ENCODE measurements at regions not wholly inside any gene's neighbourhood (a gene's known extent, or its start where the extent isn't known, plus 50 kb on each side); places are given as distances from the start of the nearest gene placed in this dataset.

DNA sequence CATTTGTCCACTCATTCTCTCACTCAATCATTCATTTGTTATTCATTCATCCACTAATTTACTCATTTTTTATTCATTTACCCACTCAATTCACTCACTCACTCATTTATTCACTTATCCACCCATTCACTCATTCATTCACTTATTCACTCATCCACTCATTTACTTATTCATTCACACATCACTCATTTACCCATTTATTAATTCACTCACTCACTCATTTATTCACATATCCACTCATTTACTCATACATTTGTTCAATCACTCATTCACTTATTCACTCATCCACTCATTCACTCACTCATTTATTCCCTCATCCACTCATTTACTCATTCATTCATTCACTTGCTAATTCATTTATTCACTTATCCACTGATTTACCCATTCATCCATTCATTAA lies 129.1 kb downstream of the TTLL2 start:
- no peak for DNase-seq (ENCODE audit: extremely low spot score)

DNA sequence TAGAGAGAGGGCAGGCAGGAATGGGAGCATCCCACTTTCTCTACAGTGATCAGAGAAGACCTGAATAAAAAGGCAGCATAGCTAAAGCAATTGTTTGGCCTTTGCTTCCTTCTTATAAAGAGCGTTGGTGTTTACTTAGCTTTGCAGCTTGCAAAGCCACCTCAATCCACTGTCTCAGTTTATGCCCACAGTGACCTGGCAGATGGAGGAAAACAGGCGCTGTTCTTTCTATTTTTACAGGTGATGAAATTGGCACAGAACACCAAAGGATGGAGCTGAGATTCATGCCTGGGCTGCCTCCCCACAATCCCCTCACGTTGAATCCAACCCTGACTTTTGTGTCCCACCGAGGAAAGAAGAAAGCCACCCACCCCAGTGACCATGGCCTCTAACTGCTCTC lies 130.5 kb downstream of the TTLL2 start:
- ChIA-PET CTCF (interaction anchor here (0.8 to 1.4 kb wide), 2 partner anchors 9 to 11 kb away, joined by 3 read pairs; no protein-coding TSS in a partner anchor), POLR2A (no interaction called here)
- TF ChIP-seq, protein P1, sequence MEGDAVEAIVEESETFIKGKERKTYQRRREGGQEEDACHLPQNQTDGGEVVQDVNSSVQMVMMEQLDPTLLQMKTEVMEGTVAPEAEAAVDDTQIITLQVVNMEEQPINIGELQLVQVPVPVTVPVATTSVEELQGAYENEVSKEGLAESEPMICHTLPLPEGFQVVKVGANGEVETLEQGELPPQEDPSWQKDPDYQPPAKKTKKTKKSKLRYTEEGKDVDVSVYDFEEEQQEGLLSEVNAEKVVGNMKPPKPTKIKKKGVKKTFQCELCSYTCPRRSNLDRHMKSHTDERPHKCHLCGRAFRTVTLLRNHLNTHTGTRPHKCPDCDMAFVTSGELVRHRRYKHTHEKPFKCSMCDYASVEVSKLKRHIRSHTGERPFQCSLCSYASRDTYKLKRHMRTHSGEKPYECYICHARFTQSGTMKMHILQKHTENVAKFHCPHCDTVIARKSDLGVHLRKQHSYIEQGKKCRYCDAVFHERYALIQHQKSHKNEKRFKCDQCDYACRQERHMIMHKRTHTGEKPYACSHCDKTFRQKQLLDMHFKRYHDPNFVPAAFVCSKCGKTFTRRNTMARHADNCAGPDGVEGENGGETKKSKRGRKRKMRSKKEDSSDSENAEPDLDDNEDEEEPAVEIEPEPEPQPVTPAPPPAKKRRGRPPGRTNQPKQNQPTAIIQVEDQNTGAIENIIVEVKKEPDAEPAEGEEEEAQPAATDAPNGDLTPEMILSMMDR (IDR thresholded peaks at IDR 0.05; ENCODE audit: control extremely low read depth, extremely low read depth, low read depth, missing control alignments): no peak
- DNase-seq (ENCODE audit: extremely low spot score): no peak

More for the DNA sequence above, 129.1 kb downstream of the TTLL2 start:
- TF ChIP-seq, protein P1 (IDR thresholded peaks at IDR 0.05; ENCODE audit: control extremely low read depth, extremely low read depth, low read depth, missing control alignments): no peak
- ChIA-PET CTCF (no interaction called here), POLR2A (no interaction called here)

DNA sequence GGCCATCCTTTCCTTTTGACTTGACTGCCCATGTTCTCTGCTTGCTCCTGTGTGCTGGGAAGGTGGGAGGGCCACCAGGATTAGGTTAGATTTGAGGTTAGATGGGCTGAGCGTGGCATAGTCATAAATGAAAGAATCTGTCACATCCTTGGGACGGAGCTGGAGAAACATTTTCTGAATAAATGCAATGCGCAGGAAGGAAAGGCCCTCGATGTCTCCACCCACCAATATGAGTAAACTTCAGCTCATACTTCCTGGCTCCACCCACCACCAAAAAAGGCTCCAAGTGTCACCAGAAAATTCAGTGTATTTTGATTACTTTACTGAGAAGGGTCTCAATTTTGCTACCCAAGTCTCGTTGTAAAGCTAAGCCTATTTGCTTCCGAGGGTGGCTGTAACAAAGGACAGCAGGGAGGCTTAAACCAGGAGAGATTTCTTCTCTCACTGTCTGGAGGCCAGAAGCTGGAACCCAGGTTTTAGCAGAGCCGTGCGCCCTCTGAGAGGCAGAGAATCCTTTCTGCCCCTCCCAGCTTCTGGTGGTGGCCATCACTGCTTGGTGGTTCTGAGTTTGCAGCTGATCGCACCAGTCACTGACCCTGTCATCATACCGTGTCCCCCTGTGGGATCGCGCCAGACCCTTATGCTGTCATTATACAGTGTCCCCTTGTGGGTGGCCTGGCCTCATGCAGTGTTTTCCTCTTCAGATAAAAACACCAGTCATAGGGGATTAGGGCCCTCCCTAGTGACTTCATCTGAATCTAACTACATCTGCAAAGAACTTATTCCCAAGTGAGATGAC lies 137.8 kb downstream of the TTLL2 start:
- ChIA-PET POLR2A (no interaction called here), CTCF (no interaction called here)
- TF ChIP-seq, protein P1 (IDR thresholded peaks at IDR 0.05; ENCODE audit: control extremely low read depth, extremely low read depth, low read depth, missing control alignments): no peak
- no peak for DNase-seq (ENCODE audit: extremely low spot score)

DNA sequence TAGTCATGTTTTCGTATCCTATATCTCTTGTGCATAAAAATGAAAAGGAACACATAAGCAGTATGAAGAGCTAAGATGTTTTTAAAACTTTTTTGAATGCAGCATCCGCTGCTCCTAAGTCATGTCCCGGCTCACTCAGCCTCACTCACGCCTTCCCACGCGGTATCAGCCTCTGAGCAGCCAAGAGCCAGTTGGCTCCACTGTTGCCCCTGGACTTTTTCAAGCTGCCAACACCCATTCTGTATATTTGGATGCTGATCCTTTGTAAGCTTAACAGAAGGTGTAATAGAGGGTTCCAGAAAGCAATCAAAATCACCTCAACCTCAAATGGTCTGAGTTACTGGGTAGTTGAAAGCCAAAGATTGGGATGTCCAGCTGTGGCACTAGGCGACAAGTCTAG lies 139.3 kb downstream of the TTLL2 start:
- TF ChIP-seq, protein P1 (IDR thresholded peaks at IDR 0.05; ENCODE audit: control extremely low read depth, extremely low read depth, low read depth, missing control alignments): no peak
- ChIA-PET CTCF (interaction anchor here (0.8 kb wide), 1 partner anchor 9 kb away, joined by 3 read pairs; no protein-coding TSS in a partner anchor), POLR2A (no interaction called here)
- DNase-seq (ENCODE audit: extremely low spot score): no peak

DNA sequence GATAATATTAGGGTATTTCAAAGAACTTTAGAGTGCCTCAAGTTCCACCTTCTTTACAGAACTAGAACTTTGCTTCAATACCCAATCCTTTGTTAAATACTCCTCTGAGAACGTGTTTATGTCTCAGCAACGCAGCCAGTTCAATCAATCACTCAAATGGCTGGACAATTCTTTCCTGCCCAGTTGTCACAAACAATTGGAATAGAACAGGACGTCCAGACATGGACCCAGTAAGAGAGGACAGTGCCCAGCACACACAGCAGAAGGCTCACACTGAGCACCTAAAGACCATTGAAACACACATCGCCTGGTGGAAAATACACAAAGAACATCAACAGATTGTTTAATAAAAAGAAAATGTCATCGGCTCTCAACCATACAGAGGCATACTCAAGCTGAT lies 140.6 kb downstream of the TTLL2 start:
- CTCF ChIA-PET: no interaction called here
- TF ChIP-seq, protein P1 (IDR thresholded peaks at IDR 0.05; ENCODE audit: control extremely low read depth, extremely low read depth, low read depth, missing control alignments): no peak
- DNase-seq (ENCODE audit: extremely low spot score): no peak
- POLR2A ChIA-PET: no interaction called here

DNA sequence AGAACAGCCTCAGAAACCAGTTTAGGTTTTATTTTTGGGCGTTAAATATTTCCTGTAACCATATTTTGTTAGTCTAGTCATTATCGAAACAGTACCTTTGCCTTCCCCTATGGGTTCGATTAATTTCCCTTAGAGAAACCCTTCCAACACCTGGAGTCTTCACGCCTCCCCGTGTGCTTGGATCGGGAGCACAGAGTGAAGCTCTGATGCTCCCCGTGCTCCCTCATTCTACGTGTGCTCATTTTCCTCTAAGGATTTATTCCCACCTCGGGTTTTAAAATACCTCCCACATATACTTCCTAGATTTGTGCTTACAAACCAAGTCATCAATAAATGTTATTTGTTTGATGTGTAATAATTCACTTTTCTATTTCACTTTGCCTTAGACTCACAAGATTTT lies 142.4 kb downstream of the TTLL2 start:
- POLR2A ChIA-PET: no interaction called here
- CTCF ChIA-PET: interaction anchor here (0.9 kb wide), 1 partner anchor 9 kb away, joined by 3 read pairs; no protein-coding TSS in a partner anchor
- no peak for DNase-seq (ENCODE audit: extremely low spot score)
- TF ChIP-seq, protein P1 (IDR thresholded peaks at IDR 0.05; ENCODE audit: control extremely low read depth, extremely low read depth, low read depth, missing control alignments): no peak

Data from GM10248 (cell line).